Loucy (cell line): ENCODE measurements at regions not wholly inside any gene's neighbourhood (a gene's known extent, or its start where the extent isn't known, plus 50 kb on each side); places are given as distances from the start of the nearest gene placed in this dataset.

Source experiments
- CTCF ChIP-seq: fragments of 200-600 bp; sonication (generic); conservative IDR thresholded peaks from 2 replicates; pipeline ENCODE4 v1.5.1; 2014; ENCODE audit warnings: mild to moderate bottlenecking, antibody characterized with exemption, low read length
- EZH2phosphoT487 ChIP-seq: fragments of 200-600 bp; IDR thresholded peaks from 2 replicates; pipeline ENCODE4 v1.6.1; 2018; ENCODE audit warnings: antibody characterized with exemption, mild to moderate bottlenecking, moderate library complexity, borderline replicate concordance

- TF ChIP-seq CTCF (peak; percentile 58), EZH2phosphoT487 (no peak)
These were observed 624.6 kb upstream of the TECRL start for GRCh38 chr4:65033899-65034298.
